Right lobe of liver (tissue), 6 donors: ENCODE measurements at regions not wholly inside any gene's neighbourhood (a gene's known extent, or its start where the extent isn't known, plus 50 kb on each side); places are given as distances from the start of the nearest gene placed in this dataset.

Source experiments
- ATAC-seq, 4 donors: fragments of 200-7000 bp; cut with Tn5 transposase; one replicate each; pipeline ENCODE4 v1.9.1; 2020; ENCODE audit warnings: mild to moderate bottlenecking in 4 of 4, moderate library complexity in 4 of 4
- DNase-seq, 3 donors: peaks; one replicate each; pipeline ENCODE4 v3.0.0-alpha.2; 2020
- H3K27ac ChIP-seq, 3 donors: fragments of 200-600 bp; one replicate each; pipeline ENCODE4 v1.8.0; 2022
- H3K27me3 ChIP-seq, 2 donors: fragments of 200-600 bp; one replicate each; pipeline ENCODE4 v1.8.0; 2022
- H3K36me3 ChIP-seq, 4 donors: fragments of 200-600 bp; sonication (generic) in 1 of 4; one replicate each; pipeline versions ENCODE4 v1.5.1 to v1.8.0; 2017 to 2022; ENCODE audit warnings: control low read depth in 1 of 4
- H3K4me1 ChIP-seq, 4 donors: fragments of 200-600 bp; sonication (generic) in 1 of 4; one replicate each; pipeline versions ENCODE4 v1.5.1 to v1.8.0; 2017 to 2022; ENCODE audit warnings: control low read depth in 1 of 4
- H3K4me3 ChIP-seq, 3 donors: fragments of 200-600 bp; one replicate each; pipeline ENCODE4 v1.8.0; 2022
- H3K9me3 ChIP-seq, 4 donors: fragments of 200-600 bp; sonication (generic) in 1 of 4; one replicate each; pipeline versions ENCODE4 v1.5.1 to v1.8.0; 2017 to 2022; ENCODE audit warnings: control low read depth in 1 of 4
- CTCF ChIP-seq, 4 donors: fragments of 200-600 bp in 3 of 4; fragments of 450-650 bp in 1 of 4; IDR thresholded peaks; one replicate each; pipeline versions ENCODE4 v1.5.1 to v1.8.0; 2016 to 2022; ENCODE audit warnings: antibody characterized with exemption in 4 of 4, mild to moderate bottlenecking in 2 of 4
- POLR2A ChIP-seq: fragments of 450-650 bp; IDR thresholded peaks from one replicate; pipeline ENCODE4 v1.6.1; 2017; ENCODE audit warnings: antibody characterized with exemption, mild to moderate bottlenecking
- WGBS: methylation state at CpG from one replicate; pipeline ENCODE4 v1.1.6; 2018; ENCODE audit warnings: low coverage, low lambda C conversion rate; ENCODE audit not compliant: insufficient coverage; ENCODE audit errors: missing lambda C conversion rate; 5-methylcytosine and 5-hydroxymethylcytosine counted together
- intact Hi-C, 2 donors: fragments of 100-400 bp; cut with DNase I; formaldehyde crosslinking; loops; one replicate each; pipeline versions ENCODE4 v1.11.2 to v1.14.1; 2022
- donor health status: DM: no; HTN: yes; CAD: no.
- donor health status: DM: no; HTN: no; CAD: no.
- donor health status: DM: no; HTN: no; CAD: no.
- donor health status: DM: no; HTN: yes; CAD: no.
- donor health status: DM: no; HTN: yes; CAD: no.

GRCh38 chr7:149615690-149616270, 118.2 kb upstream of the ZNF746 start:
- TF ChIP-seq POLR2A, result no peak
- peak in 2 of 4 donors; percentile 7 to 11 for TF ChIP-seq CTCF (IDR thresholded peaks at IDR 0.05)
- Histone ChIP-seq H3K36me3 (peaks cover 0 to 74% (median 27%) of the 10 kb centered on the region in 4 donors), H3K27me3 (no peaks in the 10 kb centered on the region), H3K9me3 (no peaks in the 10 kb centered on the region), H3K4me3 (no peak overlapping the region), H3K27ac (no peak overlapping the region), H3K4me1 (no peaks in the 10 kb centered on the region)
- DNase-seq (no peak), ATAC-seq (peak in 3 of 4 donors; percentile 38 to 52 (median 52))
- 89% methylated on average over 11 of the region's 13 CpGs for WGBS
- intact Hi-C loops, result no loop called here

GRCh38 chr7:149610441-149611011, 112.9 kb upstream of the ZNF746 start:
- TF ChIP-seq POLR2A (no peak), CTCF (IDR thresholded peaks at IDR 0.05) (no peak)
- intact Hi-C loops, result no loop called here

GRCh38 chr7:149608168-149608567, 110.6 kb upstream of the ZNF746 start:
- Histone ChIP-seq H3K4me1 (no peaks in the 10 kb centered on the region), H3K36me3 (peaks cover 0 to 32% (median 6%) of the 10 kb centered on the region in 4 donors), H3K4me3 (no peak overlapping the region), H3K9me3 (no peaks in the 10 kb centered on the region), H3K27me3 (no peaks in the 10 kb centered on the region), H3K27ac (no peak overlapping the region)
- WGBS, result 90% methylated on average over 2 of the region's 2 CpGs
- DNase-seq (no peak), ATAC-seq (no peak)
- TF ChIP-seq CTCF (IDR thresholded peaks at IDR 0.05) (no peak), POLR2A (no peak)
- intact Hi-C loops, result no loop called here

More at GRCh38 chr7:149610441-149611011, 112.9 kb upstream of the ZNF746 start:
- DNase-seq (no peak), ATAC-seq (peak in 1 of 4 donors; percentile 32)
- H3K27me3 ChIP-seq, result no peaks in the 10 kb centered on the region
- H3K4me1 ChIP-seq, result no peaks in the 10 kb centered on the region
- WGBS, result 66% methylated on average over 3 of the region's 4 CpGs
- H3K4me3 ChIP-seq, result no peak overlapping the region
- no peak overlapping the region for H3K27ac ChIP-seq
- no peaks in the 10 kb centered on the region for H3K9me3 ChIP-seq
- H3K36me3 ChIP-seq, result peaks cover 0 to 55% (median 12%) of the 10 kb centered on the region in 4 donors

GRCh38 chr7:149607683-149608082, 110.1 kb upstream of the ZNF746 start:
- Histone ChIP-seq H3K36me3 (peaks cover 0 to 27% (median 3%) of the 10 kb centered on the region in 4 donors), H3K4me1 (no peaks in the 10 kb centered on the region), H3K4me3 (no peak overlapping the region), H3K9me3 (no peaks in the 10 kb centered on the region), H3K27ac (no peak overlapping the region), H3K27me3 (no peaks in the 10 kb centered on the region)
- DNase-seq, result no peak
- TF ChIP-seq POLR2A (no peak), CTCF (IDR thresholded peaks at IDR 0.05) (no peak)
- intact Hi-C loops, result no loop called here
- ATAC-seq, result no peak
- 100% methylated on average over 4 of the region's 4 CpGs for WGBS
